Gastroesophageal sphincter (tissue), 3 donors: ENCODE measurements at regions not wholly inside any gene's neighbourhood (a gene's known extent, or its start where the extent isn't known, plus 50 kb on each side); places are given as distances from the start of the nearest gene placed in this dataset.

Experiments used
- CTCF ChIP-seq, 4 experiments: fragments of 200-600 bp in 2 of 4; fragments of 450-650 bp in 2 of 4; sonication (generic) in 1 of 4; IDR thresholded peaks; one replicate each; pipeline ENCODE4 v1.5.1; 2017 to 2019; ENCODE audit warnings: antibody characterized with exemption in 4 of 4, mild to moderate bottlenecking in 2 of 4, moderate library complexity in 2 of 4
- EP300 ChIP-seq: sonication (generic); formaldehyde crosslinking; IDR thresholded peaks from one replicate; pipeline ENCODE4 v1.6.1; 2017; ENCODE audit warnings: antibody characterized with exemption, mild to moderate bottlenecking
- POLR2A ChIP-seq, 2 donors: fragments of 450-650 bp; IDR thresholded peaks; one replicate each; pipeline ENCODE4 v1.6.1; 2017; ENCODE audit warnings: antibody characterized with exemption in 2 of 2, mild to moderate bottlenecking in 2 of 2, moderate library complexity in 1 of 2
- POLR2AphosphoS5 ChIP-seq: sonication (generic); formaldehyde crosslinking; IDR thresholded peaks from one replicate; pipeline ENCODE4 v1.6.1; 2017; ENCODE audit warnings: antibody characterized with exemption

DNA sequence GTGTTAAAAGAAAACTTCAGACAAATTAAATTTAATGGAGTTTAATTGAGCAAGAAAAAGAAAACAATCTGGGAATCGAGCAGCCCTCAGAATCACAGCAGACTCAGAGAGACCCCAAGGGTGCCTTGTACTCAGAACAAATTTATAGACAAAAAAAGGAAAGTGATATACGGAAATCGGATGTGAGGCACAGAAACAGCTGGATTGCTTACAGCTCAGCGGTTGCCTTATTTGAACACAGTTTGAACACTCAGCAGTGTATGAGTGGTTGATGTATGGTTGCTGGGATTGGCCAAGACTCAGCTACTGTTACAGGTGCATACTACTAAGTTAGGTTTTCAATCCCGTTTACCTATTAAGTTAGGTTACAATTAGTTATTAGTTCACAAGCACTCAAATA lies 103.8 kb upstream of the LYZL1 start:
- TF ChIP-seq CTCF (IDR thresholded peaks at IDR 0.05) (no peak), POLR2A (IDR thresholded peaks at IDR 0.05) (no peak), EP300 (no peak), POLR2AphosphoS5 (no peak)
